ENCODE measurements at regions not wholly inside any gene's neighbourhood (a gene's known extent, or its start where the extent isn't known, plus 50 kb on each side); places are given as distances from the start of the nearest gene placed in this dataset.

- TF ChIP-seq ZBTB40 (IDR thresholded peaks at IDR 0.05; ENCODE audit: borderline replicate concordance) (no peak), ASH2L (IDR thresholded peaks at IDR 0.05; ENCODE audit: borderline replicate concordance, low read depth) (no peak), ZBTB33 (IDR thresholded peaks at IDR 0.05) (no peak), PAX8 (IDR thresholded peaks at IDR 0.05) (no peak), RELA (IDR thresholded peaks at IDR 0.05; ENCODE audit: borderline replicate concordance, partially characterized antibody) (no peak), ZBED1 (IDR thresholded peaks at IDR 0.05; ENCODE audit: borderline replicate concordance) (no peak), FOS (IDR thresholded peaks at IDR 0.05; ENCODE audit: borderline replicate concordance, extremely low read depth, insufficient read length) (no peak), E2F4 (IDR thresholded peaks at IDR 0.05; ENCODE audit: low read depth, low read length) (no peak), MEF2B (IDR thresholded peaks at IDR 0.05; ENCODE audit: partially characterized antibody, poor library complexity, severe bottlenecking) (no peak), ELK1 (IDR thresholded peaks at IDR 0.05; ENCODE audit: low read depth, low read length) (no peak), CEBPB (IDR thresholded peaks at IDR 0.05; ENCODE audit: borderline replicate concordance in 1 of 2, low read depth in 2 of 2, low read length in 2 of 2) (no peak)
These were observed 137.6 kb downstream of the AQP9 start (continued) for GRCh38 chr15:58275785-58276184.
